ENCODE measurements at regions not wholly inside any gene's neighbourhood (a gene's known extent, or its start where the extent isn't known, plus 50 kb on each side); places are given as distances from the start of the nearest gene placed in this dataset.

DNA sequence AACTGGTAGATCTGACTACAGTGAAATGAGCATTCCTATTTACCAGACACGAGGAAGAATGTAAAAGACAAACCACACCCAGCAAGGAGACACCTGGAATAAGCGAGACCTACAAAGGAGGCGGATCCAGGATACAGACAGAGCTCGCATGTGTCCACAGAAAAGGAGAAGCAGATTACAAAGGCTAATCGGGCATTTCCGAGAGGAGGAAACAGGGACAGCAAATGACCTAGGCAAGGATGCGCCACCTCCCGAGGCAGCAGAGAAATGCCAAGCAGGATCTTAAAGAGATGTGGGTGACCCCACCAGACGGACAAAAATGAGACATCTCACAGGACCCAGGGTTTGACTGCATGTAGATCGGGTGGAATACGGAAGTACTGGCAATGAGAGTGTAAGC is 63.2 kb upstream of the IQSEC1 start:
- peaks cover 12% of the 10 kb centered on the region for H3K27me3 ChIP-seq (ENCODE audit: insufficient read depth, poor library complexity, severe bottlenecking)
- no peak for DNase-seq (ENCODE audit: low read depth in 1 of 2, low spot score in 1 of 2)
- H3K27ac ChIP-seq (replicated peaks), result no peak overlapping the region
- TF ChIP-seq SPI1 (IDR thresholded peaks at IDR 0.05; ENCODE audit: borderline replicate concordance, low read depth), result no peak
- H3K4me3 ChIP-seq (replicated peaks; ENCODE audit: insufficient read depth, low read length), result no peak overlapping the region

DNA sequence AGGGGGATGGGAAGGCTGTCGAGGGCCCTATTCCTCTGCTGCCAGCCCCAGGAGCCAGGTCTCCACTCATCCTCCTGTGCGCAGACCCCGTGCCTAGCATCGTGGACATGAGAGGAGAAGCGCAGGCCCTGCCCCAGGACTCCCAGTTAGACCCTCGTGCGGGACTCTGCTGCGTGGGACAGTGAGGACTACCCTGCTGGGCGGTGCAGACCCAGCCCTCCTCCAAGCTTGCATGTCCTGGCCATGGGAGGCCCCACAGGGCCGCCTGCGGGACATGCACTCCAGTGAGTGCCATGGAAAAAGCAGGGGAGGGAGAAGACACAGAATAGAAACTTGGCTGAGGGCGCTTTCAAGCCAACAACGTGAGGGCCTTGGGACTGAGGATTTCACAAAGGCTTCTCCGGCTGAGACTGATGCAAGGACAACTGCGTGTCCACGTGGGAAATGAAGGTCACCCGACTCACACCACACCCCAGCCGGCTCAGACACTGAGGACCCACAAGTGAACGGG is 62.6 kb upstream of the IQSEC1 start:
- no peak overlapping the region for H3K27ac ChIP-seq (replicated peaks)
- peaks cover 12% of the 10 kb centered on the region for H3K27me3 ChIP-seq (ENCODE audit: insufficient read depth, poor library complexity, severe bottlenecking)
- DNase-seq (ENCODE audit: low read depth in 1 of 2, low spot score in 1 of 2), result no peak
- TF ChIP-seq, protein P1, sequence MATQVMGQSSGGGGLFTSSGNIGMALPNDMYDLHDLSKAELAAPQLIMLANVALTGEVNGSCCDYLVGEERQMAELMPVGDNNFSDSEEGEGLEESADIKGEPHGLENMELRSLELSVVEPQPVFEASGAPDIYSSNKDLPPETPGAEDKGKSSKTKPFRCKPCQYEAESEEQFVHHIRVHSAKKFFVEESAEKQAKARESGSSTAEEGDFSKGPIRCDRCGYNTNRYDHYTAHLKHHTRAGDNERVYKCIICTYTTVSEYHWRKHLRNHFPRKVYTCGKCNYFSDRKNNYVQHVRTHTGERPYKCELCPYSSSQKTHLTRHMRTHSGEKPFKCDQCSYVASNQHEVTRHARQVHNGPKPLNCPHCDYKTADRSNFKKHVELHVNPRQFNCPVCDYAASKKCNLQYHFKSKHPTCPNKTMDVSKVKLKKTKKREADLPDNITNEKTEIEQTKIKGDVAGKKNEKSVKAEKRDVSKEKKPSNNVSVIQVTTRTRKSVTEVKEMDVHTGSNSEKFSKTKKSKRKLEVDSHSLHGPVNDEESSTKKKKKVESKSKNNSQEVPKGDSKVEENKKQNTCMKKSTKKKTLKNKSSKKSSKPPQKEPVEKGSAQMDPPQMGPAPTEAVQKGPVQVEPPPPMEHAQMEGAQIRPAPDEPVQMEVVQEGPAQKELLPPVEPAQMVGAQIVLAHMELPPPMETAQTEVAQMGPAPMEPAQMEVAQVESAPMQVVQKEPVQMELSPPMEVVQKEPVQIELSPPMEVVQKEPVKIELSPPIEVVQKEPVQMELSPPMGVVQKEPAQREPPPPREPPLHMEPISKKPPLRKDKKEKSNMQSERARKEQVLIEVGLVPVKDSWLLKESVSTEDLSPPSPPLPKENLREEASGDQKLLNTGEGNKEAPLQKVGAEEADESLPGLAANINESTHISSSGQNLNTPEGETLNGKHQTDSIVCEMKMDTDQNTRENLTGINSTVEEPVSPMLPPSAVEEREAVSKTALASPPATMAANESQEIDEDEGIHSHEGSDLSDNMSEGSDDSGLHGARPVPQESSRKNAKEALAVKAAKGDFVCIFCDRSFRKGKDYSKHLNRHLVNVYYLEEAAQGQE (IDR thresholded peaks at IDR 0.05; ENCODE audit: insufficient replicate concordance, low read depth), result no peak
- TF ChIP-seq SPI1 (IDR thresholded peaks at IDR 0.05; ENCODE audit: borderline replicate concordance, low read depth) (no peak), GABPA (IDR thresholded peaks at IDR 0.05; ENCODE audit: low read depth) (no peak), POLR2AphosphoS5 (IDR thresholded peaks at IDR 0.05; ENCODE audit: low read depth) (no peak)
- TF ChIP-seq, protein P2, sequence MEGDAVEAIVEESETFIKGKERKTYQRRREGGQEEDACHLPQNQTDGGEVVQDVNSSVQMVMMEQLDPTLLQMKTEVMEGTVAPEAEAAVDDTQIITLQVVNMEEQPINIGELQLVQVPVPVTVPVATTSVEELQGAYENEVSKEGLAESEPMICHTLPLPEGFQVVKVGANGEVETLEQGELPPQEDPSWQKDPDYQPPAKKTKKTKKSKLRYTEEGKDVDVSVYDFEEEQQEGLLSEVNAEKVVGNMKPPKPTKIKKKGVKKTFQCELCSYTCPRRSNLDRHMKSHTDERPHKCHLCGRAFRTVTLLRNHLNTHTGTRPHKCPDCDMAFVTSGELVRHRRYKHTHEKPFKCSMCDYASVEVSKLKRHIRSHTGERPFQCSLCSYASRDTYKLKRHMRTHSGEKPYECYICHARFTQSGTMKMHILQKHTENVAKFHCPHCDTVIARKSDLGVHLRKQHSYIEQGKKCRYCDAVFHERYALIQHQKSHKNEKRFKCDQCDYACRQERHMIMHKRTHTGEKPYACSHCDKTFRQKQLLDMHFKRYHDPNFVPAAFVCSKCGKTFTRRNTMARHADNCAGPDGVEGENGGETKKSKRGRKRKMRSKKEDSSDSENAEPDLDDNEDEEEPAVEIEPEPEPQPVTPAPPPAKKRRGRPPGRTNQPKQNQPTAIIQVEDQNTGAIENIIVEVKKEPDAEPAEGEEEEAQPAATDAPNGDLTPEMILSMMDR (IDR thresholded peaks at IDR 0.05; ENCODE audit: insufficient read depth, low read length), result no peak
- H3K4me3 ChIP-seq (replicated peaks; ENCODE audit: insufficient read depth, low read length), result no peak overlapping the region

GRCh38 chr3:13135251-13135810 is 62.1 kb upstream of the IQSEC1 start:
- TF ChIP-seq GABPA (IDR thresholded peaks at IDR 0.05; ENCODE audit: low read depth) (no peak), SPI1 (IDR thresholded peaks at IDR 0.05; ENCODE audit: borderline replicate concordance, low read depth) (no peak), POLR2AphosphoS5 (IDR thresholded peaks at IDR 0.05; ENCODE audit: low read depth) (no peak)
- TF ChIP-seq, protein P2 (IDR thresholded peaks at IDR 0.05; ENCODE audit: insufficient read depth, low read length), result no peak
- TF ChIP-seq, protein P1 (IDR thresholded peaks at IDR 0.05; ENCODE audit: insufficient replicate concordance, low read depth), result no peak
- DNase-seq (ENCODE audit: low read depth in 1 of 2, low spot score in 1 of 2), result no peak
- Histone ChIP-seq H3K27ac (replicated peaks) (no peak overlapping the region), H3K27me3 (ENCODE audit: insufficient read depth, poor library complexity, severe bottlenecking) (peaks cover 12% of the 10 kb centered on the region), H3K4me3 (replicated peaks; ENCODE audit: insufficient read depth, low read length) (no peak overlapping the region)

- no peak for DNase-seq (ENCODE audit: low read depth in 1 of 2, low spot score in 1 of 2)
- Histone ChIP-seq H3K27ac (replicated peaks) (no peak overlapping the region), H3K4me3 (replicated peaks; ENCODE audit: insufficient read depth, low read length) (no peak overlapping the region), H3K27me3 (ENCODE audit: insufficient read depth, poor library complexity, severe bottlenecking) (peaks cover 12% of the 10 kb centered on the region)
- TF ChIP-seq GABPA (IDR thresholded peaks at IDR 0.05; ENCODE audit: low read depth) (no peak), SPI1 (IDR thresholded peaks at IDR 0.05; ENCODE audit: borderline replicate concordance, low read depth) (no peak), POLR2AphosphoS5 (IDR thresholded peaks at IDR 0.05; ENCODE audit: low read depth) (no peak)
- TF ChIP-seq, protein P2 (IDR thresholded peaks at IDR 0.05; ENCODE audit: insufficient read depth, low read length), result no peak
- TF ChIP-seq, protein P1 (IDR thresholded peaks at IDR 0.05; ENCODE audit: insufficient replicate concordance, low read depth), result no peak
These were observed 61.6 kb upstream of the IQSEC1 start for GRCh38 chr3:13134879-13135206.

Measured in HL-60 (cell line).